ENCODE measurements at regions not wholly inside any gene's neighbourhood (a gene's known extent, or its start where the extent isn't known, plus 50 kb on each side); places are given as distances from the start of the nearest gene placed in this dataset.

DNA sequence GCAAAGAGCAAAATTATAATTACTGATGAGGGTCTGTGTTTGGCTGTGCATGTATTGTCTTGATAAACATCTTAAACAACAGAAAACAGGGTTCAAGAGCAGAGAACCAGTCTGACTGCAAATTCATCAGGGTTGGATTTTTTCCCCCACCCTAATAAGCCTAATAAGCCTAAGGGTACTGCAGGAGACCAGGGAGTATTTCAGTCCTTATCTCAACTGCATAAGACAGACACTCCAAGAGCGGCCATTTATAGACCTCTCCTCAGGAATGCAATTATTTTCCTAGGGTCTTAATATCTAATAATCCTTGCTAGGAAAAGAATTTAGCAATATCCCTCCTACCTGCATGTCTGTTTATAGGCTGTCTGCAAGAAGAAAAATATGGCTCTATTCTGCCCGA lies 2011.5 kb upstream of the PCDH20 start:
- H3K27me3 ChIP-seq (replicated peaks; ENCODE audit: control insufficient read depth, insufficient read depth, low read length, poor library complexity, severe bottlenecking) = no peaks in the 10 kb centered on the region

GRCh38 chr13:63425131-63425530 lies 2009.5 kb upstream of the PCDH20 start:
- Histone ChIP-seq H3K4me3 (ENCODE audit: insufficient read depth, low read depth, low read length, poor library complexity, severe bottlenecking) (no peak overlapping the region), H3K27me3 (replicated peaks; ENCODE audit: control insufficient read depth, insufficient read depth, low read length, poor library complexity, severe bottlenecking) (no peaks in the 10 kb centered on the region), H3K36me3 (ENCODE audit: control insufficient read depth, insufficient read depth, low read length) (no peaks in the 10 kb centered on the region), H3K9me3 (ENCODE audit: control insufficient read depth, low read length) (no peaks in the 10 kb centered on the region), H3K4me1 (ENCODE audit: control insufficient read depth, insufficient read depth, low read length, poor library complexity, severe bottlenecking) (no peaks in the 10 kb centered on the region), H3K27ac (ENCODE audit: insufficient read depth, low read length, poor library complexity, severe bottlenecking) (no peak overlapping the region)
- DNase-seq = no peak

More for the DNA sequence above, 2011.5 kb upstream of the PCDH20 start:
- no peak for DNase-seq
- no peak overlapping the region for H3K27ac ChIP-seq (ENCODE audit: insufficient read depth, low read length, poor library complexity, severe bottlenecking)
- H3K36me3 ChIP-seq (ENCODE audit: control insufficient read depth, insufficient read depth, low read length) = no peaks in the 10 kb centered on the region
- H3K4me3 ChIP-seq (ENCODE audit: insufficient read depth, low read depth, low read length, poor library complexity, severe bottlenecking) = no peak overlapping the region
- no peaks in the 10 kb centered on the region for H3K4me1 ChIP-seq (ENCODE audit: control insufficient read depth, insufficient read depth, low read length, poor library complexity, severe bottlenecking)
- no peaks in the 10 kb centered on the region for H3K9me3 ChIP-seq (ENCODE audit: control insufficient read depth, low read length)

DNA sequence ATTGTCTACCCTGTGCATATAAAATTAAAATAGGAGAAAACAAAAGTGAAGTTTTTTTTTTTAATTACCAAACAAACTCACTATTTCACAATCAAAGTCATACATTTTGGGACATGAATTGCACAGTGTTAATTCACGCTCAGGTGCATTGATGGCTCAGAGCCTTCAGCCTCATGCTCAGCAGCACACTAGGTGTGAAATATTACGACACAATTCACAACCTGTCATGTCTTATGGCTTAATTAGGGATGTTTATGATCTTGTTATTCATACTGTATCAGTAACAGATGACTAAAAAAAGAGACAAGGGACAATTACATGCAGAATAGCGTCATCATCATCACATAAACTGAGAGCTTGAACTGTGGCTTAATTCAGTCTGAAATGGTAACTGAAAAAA lies 2005.5 kb upstream of the PCDH20 start:
- H3K27ac ChIP-seq (ENCODE audit: insufficient read depth, low read length, poor library complexity, severe bottlenecking) = no peak overlapping the region
- no peaks in the 10 kb centered on the region for H3K4me1 ChIP-seq (ENCODE audit: control insufficient read depth, insufficient read depth, low read length, poor library complexity, severe bottlenecking)
- no peaks in the 10 kb centered on the region for H3K9me3 ChIP-seq (ENCODE audit: control insufficient read depth, low read length)
- DNase-seq = no peak
- H3K4me3 ChIP-seq (ENCODE audit: insufficient read depth, low read depth, low read length, poor library complexity, severe bottlenecking) = no peak overlapping the region
- H3K27me3 ChIP-seq (replicated peaks; ENCODE audit: control insufficient read depth, insufficient read depth, low read length, poor library complexity, severe bottlenecking) = no peaks in the 10 kb centered on the region
- H3K36me3 ChIP-seq (ENCODE audit: control insufficient read depth, insufficient read depth, low read length) = no peaks in the 10 kb centered on the region

GRCh38 chr13:63420685-63421084 lies 2005.0 kb upstream of the PCDH20 start:
- Histone ChIP-seq H3K9me3 (ENCODE audit: control insufficient read depth, low read length) (no peaks in the 10 kb centered on the region), H3K27ac (ENCODE audit: insufficient read depth, low read length, poor library complexity, severe bottlenecking) (no peak overlapping the region), H3K27me3 (replicated peaks; ENCODE audit: control insufficient read depth, insufficient read depth, low read length, poor library complexity, severe bottlenecking) (no peaks in the 10 kb centered on the region), H3K4me1 (ENCODE audit: control insufficient read depth, insufficient read depth, low read length, poor library complexity, severe bottlenecking) (no peaks in the 10 kb centered on the region), H3K36me3 (ENCODE audit: control insufficient read depth, insufficient read depth, low read length) (no peaks in the 10 kb centered on the region), H3K4me3 (ENCODE audit: insufficient read depth, low read depth, low read length, poor library complexity, severe bottlenecking) (no peak overlapping the region)
- no peak for DNase-seq

DNA sequence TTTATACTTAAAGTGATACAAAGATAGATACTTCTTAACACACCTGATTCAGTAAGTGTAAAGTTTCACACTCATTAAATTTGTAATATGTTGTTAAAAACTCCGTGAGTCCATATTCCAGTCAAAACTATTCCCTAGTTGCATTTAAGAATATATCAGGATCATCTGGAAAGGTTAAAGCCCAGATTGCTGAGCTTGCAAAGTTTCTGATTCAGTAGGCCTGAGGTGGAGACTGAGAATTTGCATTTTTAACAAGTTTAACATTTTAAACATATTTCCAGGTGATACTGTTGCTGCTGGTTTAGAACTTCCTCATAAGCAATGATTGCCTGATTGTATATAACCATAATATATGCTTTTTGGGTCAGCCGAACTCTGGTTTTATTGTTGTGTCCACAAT lies 1998.6 kb upstream of the PCDH20 start:
- Histone ChIP-seq H3K9me3 (ENCODE audit: control insufficient read depth, low read length) (no peaks in the 10 kb centered on the region), H3K36me3 (ENCODE audit: control insufficient read depth, insufficient read depth, low read length) (no peaks in the 10 kb centered on the region), H3K27ac (ENCODE audit: insufficient read depth, low read length, poor library complexity, severe bottlenecking) (no peak overlapping the region), H3K4me3 (ENCODE audit: insufficient read depth, low read depth, low read length, poor library complexity, severe bottlenecking) (no peak overlapping the region), H3K4me1 (ENCODE audit: control insufficient read depth, insufficient read depth, low read length, poor library complexity, severe bottlenecking) (no peaks in the 10 kb centered on the region), H3K27me3 (replicated peaks; ENCODE audit: control insufficient read depth, insufficient read depth, low read length, poor library complexity, severe bottlenecking) (no peaks in the 10 kb centered on the region)
- DNase-seq = no peak

DNA sequence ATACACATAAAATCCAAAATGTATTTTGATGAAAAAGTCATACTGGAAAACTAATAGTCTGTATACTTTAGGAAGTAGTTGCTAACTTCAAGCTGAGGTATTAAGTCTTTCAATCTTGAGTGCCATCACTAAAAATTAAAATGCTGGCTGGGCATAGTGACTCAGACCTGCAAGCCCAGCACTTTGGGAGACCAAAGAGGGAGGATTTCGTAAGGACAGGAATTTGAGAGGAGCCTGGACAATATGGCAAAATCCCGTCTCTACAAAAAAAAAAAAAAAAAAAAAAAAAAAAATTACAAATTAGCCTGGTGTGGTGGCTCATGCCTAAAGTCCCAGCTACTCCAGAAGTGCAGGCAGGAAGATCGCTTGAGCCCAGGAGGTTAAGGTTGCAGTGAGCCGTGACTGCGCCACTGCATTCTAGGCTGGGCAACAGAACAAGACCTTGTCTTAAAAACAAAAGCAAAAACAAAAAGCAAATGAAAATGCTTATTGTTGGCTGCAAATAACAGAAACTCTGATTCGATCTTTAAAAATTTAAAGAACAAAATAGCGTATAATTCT lies 1994.2 kb upstream of the PCDH20 start:
- Histone ChIP-seq H3K27ac (ENCODE audit: insufficient read depth, low read length, poor library complexity, severe bottlenecking) (no peak overlapping the region), H3K4me1 (ENCODE audit: control insufficient read depth, insufficient read depth, low read length, poor library complexity, severe bottlenecking) (no peaks in the 10 kb centered on the region), H3K4me3 (ENCODE audit: insufficient read depth, low read depth, low read length, poor library complexity, severe bottlenecking) (no peak overlapping the region), H3K9me3 (ENCODE audit: control insufficient read depth, low read length) (no peaks in the 10 kb centered on the region), H3K36me3 (ENCODE audit: control insufficient read depth, insufficient read depth, low read length) (no peaks in the 10 kb centered on the region), H3K27me3 (replicated peaks; ENCODE audit: control insufficient read depth, insufficient read depth, low read length, poor library complexity, severe bottlenecking) (no peaks in the 10 kb centered on the region)
- no peak for DNase-seq

DNA sequence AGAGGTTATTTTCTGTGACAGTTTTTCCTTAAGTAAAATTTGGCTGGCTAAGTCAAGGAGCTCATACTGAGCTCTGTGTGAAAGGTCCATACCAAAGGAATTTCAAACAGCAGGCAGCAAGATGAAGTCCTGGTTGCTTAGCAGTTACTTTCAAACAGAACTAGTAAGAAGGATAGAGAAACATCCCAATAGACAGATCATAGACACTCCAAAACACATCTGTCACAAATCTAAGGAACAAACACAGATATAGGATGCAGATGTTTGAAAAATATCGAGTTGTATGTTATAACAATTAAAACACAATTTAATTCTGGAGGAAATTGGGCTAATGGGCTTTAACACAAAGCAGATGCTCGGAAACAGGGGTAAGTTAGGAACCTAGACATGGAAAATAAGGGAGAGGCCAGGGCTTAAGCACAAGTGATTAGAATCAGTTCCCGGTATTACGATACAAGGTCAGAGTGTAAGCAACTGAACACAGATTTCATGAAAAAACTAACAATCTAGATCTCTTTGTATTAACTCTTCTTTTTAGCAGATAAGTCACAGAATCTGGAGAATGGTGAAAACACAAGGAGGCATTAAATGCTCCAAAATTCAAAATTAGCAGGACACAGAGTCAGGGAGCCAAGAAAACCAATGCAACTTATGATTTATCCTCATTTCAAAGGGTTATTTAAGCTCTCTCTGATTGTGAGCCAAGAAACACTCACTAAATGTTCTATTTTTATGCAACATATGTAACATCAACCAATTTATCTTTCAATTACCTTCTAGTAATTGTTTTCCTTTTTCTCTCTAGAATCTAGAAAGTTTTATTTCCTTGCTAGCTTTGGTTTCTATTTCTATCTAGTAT lies 1992.9 kb upstream of the PCDH20 start:
- no peak for DNase-seq
- no peaks in the 10 kb centered on the region for H3K4me1 ChIP-seq (ENCODE audit: control insufficient read depth, insufficient read depth, low read length, poor library complexity, severe bottlenecking)
- no peaks in the 10 kb centered on the region for H3K9me3 ChIP-seq (ENCODE audit: control insufficient read depth, low read length)
- no peak overlapping the region for H3K27ac ChIP-seq (ENCODE audit: insufficient read depth, low read length, poor library complexity, severe bottlenecking)
- no peak overlapping the region for H3K4me3 ChIP-seq (ENCODE audit: insufficient read depth, low read depth, low read length, poor library complexity, severe bottlenecking)
- H3K36me3 ChIP-seq (ENCODE audit: control insufficient read depth, insufficient read depth, low read length) = no peaks in the 10 kb centered on the region
- no peaks in the 10 kb centered on the region for H3K27me3 ChIP-seq (replicated peaks; ENCODE audit: control insufficient read depth, insufficient read depth, low read length, poor library complexity, severe bottlenecking)

DNA sequence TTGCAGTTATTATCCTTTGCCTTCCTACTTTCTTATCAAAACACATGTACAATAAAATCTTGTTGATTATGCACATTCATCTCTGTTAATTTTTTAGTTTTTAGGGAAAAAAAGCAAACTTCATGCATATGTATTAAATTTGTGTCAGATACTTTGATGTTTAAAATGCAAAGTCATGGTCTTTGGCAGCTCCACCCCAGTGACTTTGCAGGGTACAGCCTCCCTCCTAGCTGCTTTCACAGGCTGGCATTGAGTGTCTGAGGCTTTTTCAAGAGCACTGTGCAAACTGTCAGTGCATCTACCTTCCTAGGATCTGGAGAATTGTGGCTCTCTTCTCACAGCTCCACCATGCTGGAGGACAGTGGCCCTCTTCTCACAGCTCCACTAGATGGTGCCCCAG lies 1988.1 kb upstream of the PCDH20 start:
- no peak overlapping the region for H3K27ac ChIP-seq (ENCODE audit: insufficient read depth, low read length, poor library complexity, severe bottlenecking)
- no peaks in the 10 kb centered on the region for H3K4me1 ChIP-seq (ENCODE audit: control insufficient read depth, insufficient read depth, low read length, poor library complexity, severe bottlenecking)
- no peak for DNase-seq
- no peak overlapping the region for H3K4me3 ChIP-seq (ENCODE audit: insufficient read depth, low read depth, low read length, poor library complexity, severe bottlenecking)
- no peaks in the 10 kb centered on the region for H3K36me3 ChIP-seq (ENCODE audit: control insufficient read depth, insufficient read depth, low read length)
- H3K27me3 ChIP-seq (replicated peaks; ENCODE audit: control insufficient read depth, insufficient read depth, low read length, poor library complexity, severe bottlenecking) = no peaks in the 10 kb centered on the region
- no peaks in the 10 kb centered on the region for H3K9me3 ChIP-seq (ENCODE audit: control insufficient read depth, low read length)

DNA sequence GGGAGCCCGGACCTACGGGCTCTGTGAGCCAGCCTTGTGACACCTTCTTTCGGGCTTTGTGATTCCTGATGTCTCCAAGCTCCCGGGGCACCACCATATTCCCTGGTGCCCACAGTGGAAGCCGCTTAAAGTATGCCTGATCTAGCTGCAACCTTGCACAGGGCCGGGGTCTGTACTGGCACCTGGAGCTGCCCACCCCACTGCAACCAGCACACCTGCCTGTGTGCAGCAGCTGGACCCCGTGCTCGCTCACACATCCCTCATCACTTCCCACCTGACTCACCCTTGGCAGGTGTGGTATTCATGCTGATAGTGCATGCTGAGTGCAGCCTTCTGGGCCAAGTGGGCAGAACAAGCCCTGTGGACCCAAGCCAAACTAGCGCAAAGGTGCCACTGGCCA lies 1981.1 kb upstream of the PCDH20 start:
- Histone ChIP-seq H3K27me3 (replicated peaks; ENCODE audit: control insufficient read depth, insufficient read depth, low read length, poor library complexity, severe bottlenecking) (no peaks in the 10 kb centered on the region), H3K9me3 (ENCODE audit: control insufficient read depth, low read length) (no peaks in the 10 kb centered on the region), H3K36me3 (ENCODE audit: control insufficient read depth, insufficient read depth, low read length) (no peaks in the 10 kb centered on the region), H3K27ac (ENCODE audit: insufficient read depth, low read length, poor library complexity, severe bottlenecking) (no peak overlapping the region), H3K4me1 (ENCODE audit: control insufficient read depth, insufficient read depth, low read length, poor library complexity, severe bottlenecking) (no peaks in the 10 kb centered on the region), H3K4me3 (ENCODE audit: insufficient read depth, low read depth, low read length, poor library complexity, severe bottlenecking) (no peak overlapping the region)
- DNase-seq = no peak

DNA sequence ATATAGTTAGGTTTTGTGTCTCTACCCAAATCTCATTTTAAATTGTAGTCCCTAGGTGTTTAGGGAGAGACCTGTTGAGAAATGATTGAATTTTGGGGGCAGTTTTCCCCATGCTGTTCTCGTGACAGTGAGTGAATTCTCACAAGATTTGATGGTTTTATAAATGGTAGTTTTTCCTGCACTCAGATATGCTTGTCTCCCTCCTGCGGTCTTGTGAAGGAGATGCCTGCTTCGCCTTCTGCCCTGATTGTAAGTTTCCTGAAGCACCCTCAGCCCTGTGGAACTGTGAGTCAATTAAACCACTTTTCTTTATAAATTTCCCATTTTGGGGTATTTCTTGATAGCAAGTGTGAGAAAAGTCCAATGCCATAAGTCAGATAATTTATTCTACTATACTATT lies 1977.5 kb upstream of the PCDH20 start:
- Histone ChIP-seq H3K4me1 (ENCODE audit: control insufficient read depth, insufficient read depth, low read length, poor library complexity, severe bottlenecking) (no peaks in the 10 kb centered on the region), H3K36me3 (ENCODE audit: control insufficient read depth, insufficient read depth, low read length) (no peaks in the 10 kb centered on the region), H3K4me3 (ENCODE audit: insufficient read depth, low read depth, low read length, poor library complexity, severe bottlenecking) (no peak overlapping the region), H3K27me3 (replicated peaks; ENCODE audit: control insufficient read depth, insufficient read depth, low read length, poor library complexity, severe bottlenecking) (no peaks in the 10 kb centered on the region), H3K9me3 (ENCODE audit: control insufficient read depth, low read length) (no peaks in the 10 kb centered on the region), H3K27ac (ENCODE audit: insufficient read depth, low read length, poor library complexity, severe bottlenecking) (no peak overlapping the region)
- no peak for DNase-seq

Data from effector memory CD4-positive, alpha-beta T cell (primary cell).